HEK293 (cell line): ENCODE measurements at regions not wholly inside any gene's neighbourhood (a gene's known extent, or its start where the extent isn't known, plus 50 kb on each side); places are given as distances from the start of the nearest gene placed in this dataset.

Source experiments
- CTCF ChIA-PET: fragments of 350-600 bp; formaldehyde crosslinking; extraction: SDS; loops from one replicate; lab custom pipeline; 2021; ENCODE audit warnings: antibody characterized with exemption; lab: Yijun Ruan, JAX
- POLR2A ChIA-PET: fragments of 300-600 bp; formaldehyde crosslinking; extraction: SDS; loops from one replicate; lab custom pipeline; 2020; ENCODE audit warnings: antibody characterized with exemption, inconsistent platforms; lab: Yijun Ruan, JAX
- H3K27ac ChIP-seq: fragments of 200-500 bp; sonication (Bioruptor generic); 2 replicates; pipeline ENCODE4 v1.5.1; 2014; ENCODE audit warnings: low read depth, low read length, control low read depth, inconsistent platforms; ENCODE audit errors: extremely low read depth
- H3K36me3 ChIP-seq, 2 experiments: fragments of 200-500 bp in 1 of 2; sonication (Bioruptor generic) in 1 of 2; 1 replicate in 1 of 2; 2 replicates in 1 of 2; pipeline ENCODE4 v1.5.1; 2014 to 2017; ENCODE audit warnings: inconsistent platforms in 2 of 2, low read length in 2 of 2; ENCODE audit not compliant: control insufficient read depth in 2 of 2, insufficient read depth in 1 of 2
- H3K4me1 ChIP-seq: fragments of 200-500 bp; sonication (Bioruptor generic); 2 replicates; pipeline ENCODE4 v1.5.1; 2014; ENCODE audit warnings: mild to moderate bottlenecking, low read length, inconsistent platforms; ENCODE audit not compliant: control insufficient read depth, insufficient read depth
- H3K4me3 ChIP-seq: 2 replicates; pipeline ENCODE4 v1.5.1; 2011; ENCODE audit warnings: low read depth, mild to moderate bottlenecking, control low read depth, low read length, moderate library complexity
- H3K9me3 ChIP-seq: fragments of 200-500 bp; sonication (Bioruptor generic); 2 replicates; pipeline ENCODE4 v1.5.1; 2014; ENCODE audit warnings: low read depth, low read length, inconsistent platforms; ENCODE audit not compliant: control insufficient read depth, insufficient read depth
- BCL11B ChIP-seq: fragments of 450-650 bp; formaldehyde crosslinking; IDR thresholded peaks from 2 replicates; pipeline ENCODE4 v1.5.1; 2016; ENCODE audit warnings: low read depth, missing biosample characterization, missing genetic modification characterization
- PRDM1 ChIP-seq: fragments of 450-650 bp; formaldehyde crosslinking; IDR thresholded peaks from 2 replicates; pipeline ENCODE4; 2016; ENCODE audit warnings: missing biosample characterization, missing genetic modification characterization
- SALL2 ChIP-seq: fragments of 450-650 bp; formaldehyde crosslinking; IDR thresholded peaks from 2 replicates; pipeline ENCODE4 v1.5.0; 2017; ENCODE audit warnings: missing biosample characterization, mild to moderate bottlenecking, missing genetic modification characterization, borderline replicate concordance
- SETDB1 ChIP-seq: IDR thresholded peaks from one replicate; pipeline ENCODE4 v1.6.1; 2017; ENCODE audit warnings: mild to moderate bottlenecking, low read length, moderate library complexity, mixed read lengths; ENCODE audit not compliant: insufficient read length
- SP2 ChIP-seq: fragments of 450-650 bp; formaldehyde crosslinking; IDR thresholded peaks from 2 replicates; pipeline ENCODE4 v1.5.1; 2016; ENCODE audit warnings: missing biosample characterization, missing genetic modification characterization
- ZBTB7A ChIP-seq: fragments of 450-650 bp; formaldehyde crosslinking; IDR thresholded peaks from 2 replicates; pipeline ENCODE4 v1.5.1; 2016; ENCODE audit warnings: low read depth, missing biosample characterization, missing genetic modification characterization
- ZNF112 ChIP-seq: fragments of 450-650 bp; formaldehyde crosslinking; IDR thresholded peaks from 2 replicates; pipeline ENCODE4 v1.5.0; 2017; ENCODE audit warnings: missing biosample characterization, missing genetic modification characterization
- ZNF211 ChIP-seq: fragments of 450-650 bp; formaldehyde crosslinking; IDR thresholded peaks from 2 replicates; pipeline ENCODE4 v1.5.1; 2016; ENCODE audit warnings: low read depth, missing biosample characterization, missing genetic modification characterization
- ZNF324 ChIP-seq: fragments of 450-650 bp; formaldehyde crosslinking; IDR thresholded peaks from 2 replicates; pipeline ENCODE4 v1.5.1; 2016; ENCODE audit warnings: missing biosample characterization, missing genetic modification characterization
- ZNF37A ChIP-seq: fragments of 450-650 bp; IDR thresholded peaks from 2 replicates; pipeline ENCODE4 v1.5.1; 2018; ENCODE audit warnings: missing biosample characterization, missing genetic modification characterization
- ZNF654 ChIP-seq: fragments of 450-650 bp; formaldehyde crosslinking; IDR thresholded peaks from 2 replicates; pipeline ENCODE4 v1.5.1; 2016; ENCODE audit warnings: low read depth, missing biosample characterization, missing genetic modification characterization
- ZNF677 ChIP-seq: fragments of 450-650 bp; IDR thresholded peaks from 2 replicates; pipeline ENCODE4 v1.5.0; 2018; ENCODE audit warnings: missing biosample characterization, mild to moderate bottlenecking, missing genetic modification characterization, moderate library complexity
- ZNF76 ChIP-seq: fragments of 450-650 bp; formaldehyde crosslinking; IDR thresholded peaks from 2 replicates; pipeline ENCODE4; 2016; ENCODE audit warnings: low read depth, missing biosample characterization, missing genetic modification characterization, borderline replicate concordance
- ZNF791 ChIP-seq: fragments of 450-650 bp; formaldehyde crosslinking; IDR thresholded peaks from 2 replicates; pipeline ENCODE4 v1.5.1; 2016; ENCODE audit warnings: missing biosample characterization, missing genetic modification characterization
- TF ChIP-seq, protein P1 (sequence below): sonication (generic); formaldehyde crosslinking; IDR thresholded peaks from 2 replicates; pipeline ENCODE4 v1.8.1; 2022; ENCODE audit warnings: mild to moderate bottlenecking, moderate library complexity, missing genetic modification reagents
- TF ChIP-seq, protein P2 (sequence below): fragments of 450-650 bp; formaldehyde crosslinking; IDR thresholded peaks from 2 replicates; pipeline ENCODE4 v1.5.1; 2016; ENCODE audit warnings: missing biosample characterization, missing genetic modification characterization
- TF ChIP-seq, protein P3 (sequence below): fragments of 450-650 bp; IDR thresholded peaks from 2 replicates; pipeline ENCODE4 v1.5.1; 2018; ENCODE audit warnings: missing biosample characterization, mild to moderate bottlenecking, missing genetic modification characterization
- TF ChIP-seq, protein P4 (sequence below): fragments of 450-650 bp; formaldehyde crosslinking; IDR thresholded peaks from 2 replicates; pipeline ENCODE4 v1.5.1; 2016; ENCODE audit warnings: missing biosample characterization, missing genetic modification characterization

- TF ChIP-seq SETDB1 (peak; percentile 52), SP2 (tag by site-specific recombination) (no peak)
- H3K27ac ChIP-seq, result no peak overlapping the region
- no peaks in the 10 kb centered on the region for H3K36me3 ChIP-seq
- no peak overlapping the region for H3K4me3 ChIP-seq
- ChIA-PET POLR2A (no interaction called here), CTCF (no interaction called here)
- no peaks in the 10 kb centered on the region for H3K4me1 ChIP-seq
- no peaks in the 10 kb centered on the region for H3K9me3 ChIP-seq
Observed at GRCh38 chr3:59469948-59470723, 420.3 kb upstream of the CFAP20DC start.

DNA sequence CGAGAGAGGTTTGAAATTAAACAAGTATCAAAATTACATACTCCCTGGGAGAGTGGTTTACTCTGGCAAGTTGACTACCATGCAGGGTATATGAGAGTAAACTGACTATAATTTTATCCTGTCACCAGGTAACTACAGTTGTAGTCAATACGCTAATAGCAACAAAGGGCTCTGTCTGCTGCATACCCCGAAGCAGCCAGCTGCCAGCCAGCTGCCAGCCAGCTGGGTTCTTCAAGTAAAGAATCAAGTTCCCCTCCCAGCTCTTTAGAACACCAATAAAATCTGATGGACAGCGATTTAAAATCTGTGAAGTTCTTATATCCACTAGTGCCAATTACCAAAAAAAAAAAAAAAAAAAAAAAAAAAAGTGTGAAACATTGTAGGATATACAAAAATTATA, 417.7 kb upstream of the CFAP20DC start:
- CTCF ChIA-PET, result no interaction called here
- POLR2A ChIA-PET, result no interaction called here
- TF ChIP-seq SETDB1 (no peak), ZBTB7A (tag by site-specific recombination) (no peak), ZNF791 (tag by site-specific recombination) (no peak), ZNF324 (no peak), SALL2 (tag by site-specific recombination) (no peak), ZNF37A (tag by site-specific recombination) (no peak), BCL11B (tag by site-specific recombination) (no peak)
- TF ChIP-seq, protein P1, sequence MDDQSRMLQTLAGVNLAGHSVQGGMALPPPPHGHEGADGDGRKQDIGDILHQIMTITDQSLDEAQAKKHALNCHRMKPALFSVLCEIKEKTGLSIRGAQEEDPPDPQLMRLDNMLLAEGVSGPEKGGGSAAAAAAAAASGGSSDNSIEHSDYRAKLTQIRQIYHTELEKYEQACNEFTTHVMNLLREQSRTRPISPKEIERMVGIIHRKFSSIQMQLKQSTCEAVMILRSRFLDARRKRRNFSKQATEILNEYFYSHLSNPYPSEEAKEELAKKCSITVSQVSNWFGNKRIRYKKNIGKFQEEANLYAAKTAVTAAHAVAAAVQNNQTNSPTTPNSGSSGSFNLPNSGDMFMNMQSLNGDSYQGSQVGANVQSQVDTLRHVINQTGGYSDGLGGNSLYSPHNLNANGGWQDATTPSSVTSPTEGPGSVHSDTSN, result no peak
- TF ChIP-seq, protein P2, sequence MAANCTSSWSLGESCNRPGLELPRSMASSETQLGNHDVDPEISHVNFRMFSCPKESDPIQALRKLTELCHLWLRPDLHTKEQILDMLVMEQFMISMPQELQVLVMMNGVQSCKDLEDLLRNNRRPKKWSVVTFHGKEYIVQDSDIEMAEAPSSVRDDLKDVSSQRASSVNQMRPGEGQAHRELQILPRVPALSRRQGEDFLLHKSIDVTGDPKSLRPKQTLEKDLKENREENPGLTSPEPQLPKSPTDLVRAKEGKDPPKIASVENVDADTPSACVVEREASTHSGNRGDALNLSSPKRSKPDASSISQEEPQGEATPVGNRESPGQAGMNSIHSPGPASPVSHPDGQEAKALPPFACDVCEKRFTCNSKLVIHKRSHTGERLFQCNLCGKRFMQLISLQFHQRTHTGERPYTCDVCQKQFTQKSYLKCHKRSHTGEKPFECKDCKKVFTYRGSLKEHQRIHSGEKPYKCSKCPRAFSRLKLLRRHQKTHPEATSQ, result no peak
- no peak overlapping the region for H3K27ac ChIP-seq
- no peak overlapping the region for H3K4me3 ChIP-seq
- H3K9me3 ChIP-seq, result no peaks in the 10 kb centered on the region
- no peaks in the 10 kb centered on the region for H3K4me1 ChIP-seq
- H3K36me3 ChIP-seq, result no peaks in the 10 kb centered on the region

- TF ChIP-seq ZNF677 (tag by site-specific recombination), result no peak
- TF ChIP-seq PRDM1 (tag by site-specific recombination), result no peak
- TF ChIP-seq, protein P3, sequence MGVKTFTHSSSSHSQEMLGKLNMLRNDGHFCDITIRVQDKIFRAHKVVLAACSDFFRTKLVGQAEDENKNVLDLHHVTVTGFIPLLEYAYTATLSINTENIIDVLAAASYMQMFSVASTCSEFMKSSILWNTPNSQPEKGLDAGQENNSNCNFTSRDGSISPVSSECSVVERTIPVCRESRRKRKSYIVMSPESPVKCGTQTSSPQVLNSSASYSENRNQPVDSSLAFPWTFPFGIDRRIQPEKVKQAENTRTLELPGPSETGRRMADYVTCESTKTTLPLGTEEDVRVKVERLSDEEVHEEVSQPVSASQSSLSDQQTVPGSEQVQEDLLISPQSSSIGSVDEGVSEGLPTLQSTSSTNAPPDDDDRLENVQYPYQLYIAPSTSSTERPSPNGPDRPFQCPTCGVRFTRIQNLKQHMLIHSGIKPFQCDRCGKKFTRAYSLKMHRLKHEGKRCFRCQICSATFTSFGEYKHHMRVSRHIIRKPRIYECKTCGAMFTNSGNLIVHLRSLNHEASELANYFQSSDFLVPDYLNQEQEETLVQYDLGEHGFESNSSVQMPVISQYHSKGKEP, result no peak
- no peak for TF ChIP-seq ZNF654
- no peak for TF ChIP-seq ZNF112 (tag by site-specific recombination)
- TF ChIP-seq ZNF76 (tag by site-specific recombination), result no peak
- TF ChIP-seq, protein P4, sequence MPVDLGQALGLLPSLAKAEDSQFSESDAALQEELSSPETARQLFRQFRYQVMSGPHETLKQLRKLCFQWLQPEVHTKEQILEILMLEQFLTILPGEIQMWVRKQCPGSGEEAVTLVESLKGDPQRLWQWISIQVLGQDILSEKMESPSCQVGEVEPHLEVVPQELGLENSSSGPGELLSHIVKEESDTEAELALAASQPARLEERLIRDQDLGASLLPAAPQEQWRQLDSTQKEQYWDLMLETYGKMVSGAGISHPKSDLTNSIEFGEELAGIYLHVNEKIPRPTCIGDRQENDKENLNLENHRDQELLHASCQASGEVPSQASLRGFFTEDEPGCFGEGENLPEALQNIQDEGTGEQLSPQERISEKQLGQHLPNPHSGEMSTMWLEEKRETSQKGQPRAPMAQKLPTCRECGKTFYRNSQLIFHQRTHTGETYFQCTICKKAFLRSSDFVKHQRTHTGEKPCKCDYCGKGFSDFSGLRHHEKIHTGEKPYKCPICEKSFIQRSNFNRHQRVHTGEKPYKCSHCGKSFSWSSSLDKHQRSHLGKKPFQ (tag by site-specific recombination), result no peak
- no peak for TF ChIP-seq ZNF211 (tag by site-specific recombination)
- no peak for TF ChIP-seq ZNF37A (tag by site-specific recombination)
- Histone ChIP-seq H3K27ac (no peak overlapping the region), H3K9me3 (no peaks in the 10 kb centered on the region), H3K4me3 (no peak overlapping the region), H3K36me3 (no peaks in the 10 kb centered on the region), H3K4me1 (no peaks in the 10 kb centered on the region)
- ChIA-PET POLR2A (no interaction called here), CTCF (no interaction called here)
Observed at GRCh38 chr3:59464187-59464586, 414.4 kb upstream of the CFAP20DC start.
